ENCODE measurements at regions not wholly inside any gene's neighbourhood (a gene's known extent, or its start where the extent isn't known, plus 50 kb on each side); places are given as distances from the start of the nearest gene placed in this dataset.

GRCh38 chr10:131630772-131631258 is 270.0 kb upstream of the PPP2R2D start:
- Histone ChIP-seq H3K36me3 (ENCODE audit: insufficient read depth, low read length) (no peaks in the 10 kb centered on the region), H2AFZ (ENCODE audit: low read depth, low read length) (no peak overlapping the region), H3K79me2 (replicated peaks; ENCODE audit: insufficient read depth, low read length) (no peaks in the 10 kb centered on the region), H3K27me3 (ENCODE audit: insufficient read depth, low read depth, low read length) (no peaks in the 10 kb centered on the region), H3K9me3 (ENCODE audit: low read length) (no peaks in the 10 kb centered on the region), H3K9ac (ENCODE audit: low read length) (no peak overlapping the region), H4K20me1 (ENCODE audit: insufficient read depth) (no peaks in the 10 kb centered on the region), H3K27ac (ENCODE audit: low read length) (no peak overlapping the region), H3K4me2 (ENCODE audit: low read length) (no peak overlapping the region), H3F3A (ENCODE audit: insufficient read depth, low read length, poor library complexity, severe bottlenecking) (no peaks in the 10 kb centered on the region), H3K9me2 (ENCODE audit: insufficient read depth, low read length) (no peaks in the 10 kb centered on the region), H3K4me3 (ENCODE audit: low read length) (no peak overlapping the region)
- TF ChIP-seq RAD21 (conservative IDR thresholded peaks at IDR 0.05) = no peak
- no peak for TF ChIP-seq SMC3 (conservative IDR thresholded peaks at IDR 0.05; ENCODE audit: poor library complexity)
- TF ChIP-seq TAF1 (IDR thresholded peaks at IDR 0.05; ENCODE audit: low read depth) = no peak
- no peak for TF ChIP-seq POLR2AphosphoS5 (IDR thresholded peaks at IDR 0.05)
- no peak for TF ChIP-seq EZH2 (IDR thresholded peaks at IDR 0.05; ENCODE audit: borderline replicate concordance, insufficient read depth, low read length, poor library complexity, severe bottlenecking)
- TF ChIP-seq REST (IDR thresholded peaks at IDR 0.05; ENCODE audit: borderline replicate concordance) = no peak
- TF ChIP-seq, protein P1, sequence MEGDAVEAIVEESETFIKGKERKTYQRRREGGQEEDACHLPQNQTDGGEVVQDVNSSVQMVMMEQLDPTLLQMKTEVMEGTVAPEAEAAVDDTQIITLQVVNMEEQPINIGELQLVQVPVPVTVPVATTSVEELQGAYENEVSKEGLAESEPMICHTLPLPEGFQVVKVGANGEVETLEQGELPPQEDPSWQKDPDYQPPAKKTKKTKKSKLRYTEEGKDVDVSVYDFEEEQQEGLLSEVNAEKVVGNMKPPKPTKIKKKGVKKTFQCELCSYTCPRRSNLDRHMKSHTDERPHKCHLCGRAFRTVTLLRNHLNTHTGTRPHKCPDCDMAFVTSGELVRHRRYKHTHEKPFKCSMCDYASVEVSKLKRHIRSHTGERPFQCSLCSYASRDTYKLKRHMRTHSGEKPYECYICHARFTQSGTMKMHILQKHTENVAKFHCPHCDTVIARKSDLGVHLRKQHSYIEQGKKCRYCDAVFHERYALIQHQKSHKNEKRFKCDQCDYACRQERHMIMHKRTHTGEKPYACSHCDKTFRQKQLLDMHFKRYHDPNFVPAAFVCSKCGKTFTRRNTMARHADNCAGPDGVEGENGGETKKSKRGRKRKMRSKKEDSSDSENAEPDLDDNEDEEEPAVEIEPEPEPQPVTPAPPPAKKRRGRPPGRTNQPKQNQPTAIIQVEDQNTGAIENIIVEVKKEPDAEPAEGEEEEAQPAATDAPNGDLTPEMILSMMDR (IDR thresholded peaks at IDR 0.05; ENCODE audit: poor library complexity, severe bottlenecking) = no peak
- no peak for TF ChIP-seq EP300 (conservative IDR thresholded peaks at IDR 0.05; ENCODE audit: poor library complexity, severe bottlenecking)
- TF ChIP-seq MXI1 (conservative IDR thresholded peaks at IDR 0.05; ENCODE audit: poor library complexity, severe bottlenecking) = no peak

GRCh38 chr10:131631619-131632018 is 269.2 kb upstream of the PPP2R2D start:
- Histone ChIP-seq H3K9ac (ENCODE audit: low read length) (no peak overlapping the region), H3K27ac (ENCODE audit: low read length) (no peak overlapping the region), H3K36me3 (ENCODE audit: insufficient read depth, low read length) (no peaks in the 10 kb centered on the region), H3K9me2 (ENCODE audit: insufficient read depth, low read length) (no peaks in the 10 kb centered on the region), H3K27me3 (ENCODE audit: insufficient read depth, low read depth, low read length) (no peaks in the 10 kb centered on the region), H3K9me3 (ENCODE audit: low read length) (no peaks in the 10 kb centered on the region), H3F3A (ENCODE audit: insufficient read depth, low read length, poor library complexity, severe bottlenecking) (no peaks in the 10 kb centered on the region), H3K4me2 (ENCODE audit: low read length) (no peak overlapping the region), H4K20me1 (ENCODE audit: insufficient read depth) (no peaks in the 10 kb centered on the region), H3K4me3 (ENCODE audit: low read length) (no peak overlapping the region), H2AFZ (ENCODE audit: low read depth, low read length) (no peak overlapping the region), H3K79me2 (replicated peaks; ENCODE audit: insufficient read depth, low read length) (no peaks in the 10 kb centered on the region)
- TF ChIP-seq EZH2 (IDR thresholded peaks at IDR 0.05; ENCODE audit: borderline replicate concordance, insufficient read depth, low read length, poor library complexity, severe bottlenecking) = no peak
- no peak for TF ChIP-seq POLR2AphosphoS5 (IDR thresholded peaks at IDR 0.05)
- TF ChIP-seq TAF1 (IDR thresholded peaks at IDR 0.05; ENCODE audit: low read depth) = no peak
- no peak for TF ChIP-seq RAD21 (conservative IDR thresholded peaks at IDR 0.05)
- TF ChIP-seq, protein P1 (IDR thresholded peaks at IDR 0.05; ENCODE audit: poor library complexity, severe bottlenecking) = no peak
- no peak for TF ChIP-seq REST (IDR thresholded peaks at IDR 0.05; ENCODE audit: borderline replicate concordance)
- TF ChIP-seq MXI1 (conservative IDR thresholded peaks at IDR 0.05; ENCODE audit: poor library complexity, severe bottlenecking) = no peak
- TF ChIP-seq SMC3 (conservative IDR thresholded peaks at IDR 0.05; ENCODE audit: poor library complexity) = no peak
- TF ChIP-seq EP300 (conservative IDR thresholded peaks at IDR 0.05; ENCODE audit: poor library complexity, severe bottlenecking) = no peak
